ENCODE measurements at regions not wholly inside any gene's neighbourhood (a gene's known extent, or its start where the extent isn't known, plus 50 kb on each side); places are given as distances from the start of the nearest gene placed in this dataset.

DNA sequence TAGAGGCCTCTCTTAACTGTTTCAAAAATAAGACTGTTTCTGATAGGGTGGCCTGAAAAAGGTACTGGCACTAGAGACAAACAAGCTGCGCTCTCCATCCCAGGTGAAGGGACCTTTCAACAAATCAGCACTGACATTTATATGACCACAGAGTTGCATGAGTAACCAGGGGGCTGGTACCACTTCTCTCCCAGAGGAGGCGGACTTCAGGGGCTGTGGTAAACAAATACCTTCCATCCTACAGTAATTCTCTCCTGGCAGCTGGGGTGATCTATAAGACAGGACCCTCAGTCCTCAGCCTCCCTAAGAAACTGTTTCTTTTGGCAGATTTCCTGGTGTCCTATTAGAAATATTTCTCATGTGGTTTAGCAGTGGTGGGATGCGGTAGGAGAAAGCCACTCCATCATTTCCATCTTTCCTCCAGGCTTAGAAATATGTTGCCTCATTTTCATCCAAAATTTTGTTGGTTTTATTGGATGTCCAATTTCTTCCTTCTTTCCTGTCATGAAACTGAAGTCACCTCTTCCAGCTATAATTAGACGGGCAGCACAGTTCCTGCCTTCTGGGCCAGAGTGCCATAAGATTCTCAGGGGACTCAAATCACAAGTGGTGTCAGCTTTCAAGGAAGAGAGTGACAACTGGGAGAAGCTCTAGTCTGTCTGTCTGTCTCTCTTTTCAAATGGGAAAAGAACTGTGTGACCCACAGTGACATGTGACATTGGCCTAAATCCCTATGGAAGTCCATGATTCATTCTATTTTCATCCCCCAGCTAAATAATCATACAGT, 96.4 kb downstream of the CYRIA start:
- CTCF ChIA-PET (ENCODE audit: partially characterized antibody), result interaction anchor here (0.7 to 3.4 kb wide), 12 partner anchors 10 to 206 kb away, joined by 3 to 15 read pairs (median 3); no protein-coding TSS in a partner anchor
- TF ChIP-seq CTCF (IDR thresholded peaks at IDR 0.05; ENCODE audit: control extremely low read depth in 1 of 3, insufficient read depth in 1 of 3, low read depth in 1 of 3, low read length in 3 of 3) (no peak), YY1 (IDR thresholded peaks at IDR 0.05; ENCODE audit: low read depth, low read length) (no peak), ZNF274 (IDR thresholded peaks at IDR 0.05; ENCODE audit: borderline replicate concordance, extremely low read depth, low read length) (no peak), NRF1 (IDR thresholded peaks at IDR 0.05; ENCODE audit: low read depth, low read length) (no peak), FOSL1 (IDR thresholded peaks at IDR 0.05; ENCODE audit: insufficient read depth, low read depth, low read length) (no peak), CTBP2 (IDR thresholded peaks at IDR 0.05; ENCODE audit: borderline replicate concordance, insufficient read depth, insufficient read length, low read length) (no peak), POU5F1 (IDR thresholded peaks at IDR 0.05; ENCODE audit: low read depth, low read length) (no peak), HDAC6 (IDR thresholded peaks at IDR 0.05; ENCODE audit: low read depth, low read length) (no peak), RXRA (IDR thresholded peaks at IDR 0.05; ENCODE audit: insufficient read depth, low read depth, low read length) (no peak), CBX8 (IDR thresholded peaks at IDR 0.05; ENCODE audit: borderline replicate concordance, low read depth, low read length) (no peak)

More for the DNA sequence above, 96.4 kb downstream of the CYRIA start:
- H3K27ac ChIP-seq (ENCODE audit: low read depth, low read length), result no peak overlapping the region
- no peak overlapping the region for H4K5ac ChIP-seq (ENCODE audit: insufficient read length, low read depth, low read length)
- no peaks in the 10 kb centered on the region for H3K36me3 ChIP-seq (ENCODE audit: control insufficient read depth in 2 of 4, insufficient read depth in 4 of 4, low read length in 3 of 4)
- no peak overlapping the region for H3K9ac ChIP-seq (replicated peaks in 1 of 4; ENCODE audit: extremely low read depth in 1 of 4, low read depth in 3 of 4, low read length in 3 of 4)
- POLR2A ChIA-PET (ENCODE audit: partially characterized antibody), result interaction anchor here (0.6 kb wide), 1 partner anchor 130 kb away, joined by 3 read pairs; no protein-coding TSS in a partner anchor
- H2AFZ ChIP-seq (ENCODE audit: low read length), result no peak overlapping the region
- H3K9me3 ChIP-seq (ENCODE audit: insufficient read depth in 2 of 2, low read depth in 1 of 2, low read length in 1 of 2), result peaks cover 0 to under 1% of the 10 kb centered on the region in 2 experiments; a peak in 1 of 4 replicates
- no peak overlapping the region for H2BK15ac ChIP-seq (ENCODE audit: low read length)
- H2BK120ac ChIP-seq (replicated peaks; ENCODE audit: low read depth, low read length), result no peak overlapping the region
- no peaks in the 10 kb centered on the region for H3K79me2 ChIP-seq (ENCODE audit: control insufficient read depth in 1 of 2, insufficient read depth in 2 of 2, low read length in 2 of 2)
- no peak overlapping the region for H2BK5ac ChIP-seq (ENCODE audit: low read depth, low read length)
- H3K79me1 ChIP-seq (ENCODE audit: low read depth, low read length), result no peaks in the 10 kb centered on the region
- DNase-seq (ENCODE audit: low read depth in 1 of 2, low spot score in 2 of 2) (no peak), FAIRE-seq (no peak)
- H3K4me1 ChIP-seq (replicated peaks in 1 of 4; ENCODE audit: control insufficient read depth in 3 of 4, insufficient read depth in 4 of 4, low read length in 3 of 4), result no peaks in the 10 kb centered on the region
- H3K56ac ChIP-seq (replicated peaks; ENCODE audit: insufficient read length, low read depth, low read length), result no peak overlapping the region
- no peaks in the 10 kb centered on the region for H3K23me2 ChIP-seq (ENCODE audit: low read depth, low read length)
- H3K14ac ChIP-seq (ENCODE audit: insufficient read length), result no peak overlapping the region
- H2BK12ac ChIP-seq (ENCODE audit: low read depth, low read length), result no peak overlapping the region
- no peak overlapping the region for H3K23ac ChIP-seq (ENCODE audit: insufficient read length)
- no peak overlapping the region for H2BK20ac ChIP-seq (ENCODE audit: low read length)
- 90% methylated on average over 4 of the region's 4 CpGs; no CpG with 5 or more reads in 1 of the 2 experiments for WGBS, 2 experiments (ENCODE audit: extremely low coverage in 1 of 2, insufficient coverage in 1 of 2, insufficient read length in 1 of 2, insufficient replicate concordance in 2 of 2, low coverage in 1 of 2, low lambda C conversion rate in 2 of 2, missing lambda C conversion rate in 1 of 2)
- H4K8ac ChIP-seq (ENCODE audit: extremely low read depth, insufficient read depth, low read length), result no peak overlapping the region
- no peak overlapping the region for H4K91ac ChIP-seq (replicated peaks; ENCODE audit: insufficient read length, low read length)
- H4K20me1 ChIP-seq (replicated peaks in 1 of 2; ENCODE audit: control insufficient read depth in 1 of 2, insufficient read depth in 2 of 2, low read length in 2 of 2), result no peaks in the 10 kb centered on the region
- H3K27me3 ChIP-seq (replicated peaks in 1 of 4; ENCODE audit: control insufficient read depth in 3 of 4, extremely low read depth in 1 of 4, insufficient read depth in 3 of 4, low read length in 3 of 4), result no peaks in the 10 kb centered on the region
- no peak overlapping the region for H3K18ac ChIP-seq (ENCODE audit: extremely low read depth, low read length)
- H2AK5ac ChIP-seq (ENCODE audit: low read depth, low read length), result no peak overlapping the region
- H3K4me2 ChIP-seq (ENCODE audit: insufficient read depth in 1 of 2, low read depth in 2 of 2, low read length in 2 of 2), result no peak overlapping the region
- no peak overlapping the region for H3K4ac ChIP-seq (replicated peaks; ENCODE audit: insufficient read length, low read depth, low read length)
- no peak overlapping the region for H3K4me3 ChIP-seq (ENCODE audit: extremely low read depth in 1 of 4, insufficient read depth in 2 of 4, low read depth in 3 of 4, low read length in 4 of 4)

Data from H1 (cell line).